GM18499 (cell line): ENCODE measurements at regions not wholly inside any gene's neighbourhood (a gene's known extent, or its start where the extent isn't known, plus 50 kb on each side); places are given as distances from the start of the nearest gene placed in this dataset.

Experiments
- ATAC-seq: cut with Tn5 transposase; IDR thresholded peaks from one replicate; pipeline ENCODE4 v1.9.1; 2021; ENCODE audit warnings: moderate number of reproducible peaks; ENCODE audit not compliant: insufficient read depth, unreplicated experiment

GRCh38 chr15:69945729-69946128 is 152.0 kb downstream of the TLE3 start:
- ATAC-seq, result no peak

DNA sequence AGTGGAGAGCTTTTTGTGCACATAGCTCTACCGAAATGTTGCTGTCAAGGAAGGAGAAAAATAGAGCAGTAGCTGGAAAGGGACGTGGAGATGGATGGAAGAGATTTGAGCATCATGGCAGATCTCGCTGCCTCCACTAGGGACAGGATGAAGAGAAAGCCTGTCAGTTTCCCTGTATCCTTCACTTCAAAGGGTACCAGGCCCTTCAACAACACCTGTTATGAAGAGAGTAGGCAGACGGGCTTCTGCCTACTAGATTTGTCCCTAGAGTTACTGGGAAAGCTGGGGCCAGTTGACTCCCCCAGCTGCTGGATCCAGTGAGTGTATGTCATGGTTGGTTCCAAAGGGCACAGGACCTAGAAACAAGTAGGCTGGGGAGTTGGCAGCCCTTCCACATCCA is 150.8 kb downstream of the TLE3 start:
- ATAC-seq, result no peak

- ATAC-seq, result no peak
Observed at GRCh38 chr15:69947394-69947793, 150.3 kb downstream of the TLE3 start.

GRCh38 chr15:69949485-69949884 is 148.2 kb downstream of the TLE3 start:
- ATAC-seq, result no peak

DNA sequence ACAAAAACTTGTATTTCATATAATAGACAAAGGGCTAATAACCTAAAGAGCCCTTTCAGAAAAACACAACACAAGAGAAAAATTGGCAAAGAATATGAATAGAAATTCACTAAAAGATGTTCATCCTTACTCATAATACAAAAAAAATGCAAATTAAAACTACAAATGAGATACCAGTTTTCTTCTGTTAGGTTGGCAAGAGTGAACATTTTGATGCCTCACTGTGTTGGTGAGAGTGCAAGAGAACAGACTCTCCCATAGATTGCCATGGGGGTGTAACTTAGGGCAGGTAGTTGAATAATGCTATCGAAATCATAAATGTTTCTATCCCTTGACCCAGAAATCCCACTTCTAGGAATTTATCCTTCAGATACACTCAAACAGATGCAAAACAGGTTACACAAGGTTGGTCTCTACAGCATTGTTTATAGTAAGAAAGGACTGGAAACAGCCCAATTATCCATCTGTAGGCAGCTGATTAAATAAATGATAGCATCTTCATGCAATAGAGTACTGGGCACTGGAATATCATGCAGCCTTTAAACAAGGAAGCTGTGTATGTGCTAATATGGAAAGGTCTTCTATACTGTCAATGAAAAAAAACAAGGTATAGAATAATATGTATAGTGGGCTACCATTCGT is 146.3 kb downstream of the TLE3 start:
- no peak for ATAC-seq

- ATAC-seq, result no peak
Observed at GRCh38 chr15:69951898-69952555, 145.7 kb downstream of the TLE3 start.

- ATAC-seq, result no peak
Observed at GRCh38 chr15:69953051-69953450, 144.7 kb downstream of the TLE3 start.

DNA sequence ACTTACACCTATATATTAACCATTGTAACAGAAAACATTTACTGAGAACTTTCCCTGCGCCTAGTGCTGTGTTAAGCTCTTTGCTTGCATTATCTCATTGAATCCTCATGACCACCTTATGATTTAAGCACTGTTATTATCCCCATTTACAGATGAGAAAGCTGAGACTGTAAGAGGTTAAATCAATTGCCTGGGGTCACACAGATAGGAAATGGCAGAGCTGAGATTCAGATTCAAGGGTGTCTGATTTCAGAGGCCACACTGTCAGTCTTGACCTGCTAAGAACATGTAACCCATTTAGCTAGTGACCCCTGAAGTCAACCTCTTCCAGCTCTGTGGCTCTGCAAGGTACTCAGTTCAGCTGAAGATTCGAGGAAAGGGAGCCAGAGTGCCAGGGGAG is 143.9 kb downstream of the TLE3 start:
- no peak for ATAC-seq

DNA sequence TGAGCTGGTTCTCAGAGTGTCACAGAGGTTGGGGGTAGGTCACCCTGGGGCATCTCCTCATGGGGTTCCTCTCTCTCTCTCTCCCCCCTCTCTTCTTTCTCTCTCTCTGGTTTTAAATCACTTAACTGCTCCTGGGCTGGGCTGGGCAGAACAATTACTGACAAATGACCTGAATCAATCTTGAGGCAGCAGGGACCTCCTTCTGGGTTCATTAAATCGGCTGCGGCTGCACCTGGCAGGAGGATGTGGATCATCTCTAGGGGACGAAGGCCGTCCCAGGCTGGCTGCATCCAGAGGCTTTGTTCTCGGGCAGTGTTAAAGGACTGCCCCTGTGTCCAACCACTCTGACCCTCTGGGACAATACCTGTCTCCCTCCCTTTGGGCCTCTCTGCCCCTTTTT is 143.1 kb downstream of the TLE3 start:
- ATAC-seq, result no peak

DNA sequence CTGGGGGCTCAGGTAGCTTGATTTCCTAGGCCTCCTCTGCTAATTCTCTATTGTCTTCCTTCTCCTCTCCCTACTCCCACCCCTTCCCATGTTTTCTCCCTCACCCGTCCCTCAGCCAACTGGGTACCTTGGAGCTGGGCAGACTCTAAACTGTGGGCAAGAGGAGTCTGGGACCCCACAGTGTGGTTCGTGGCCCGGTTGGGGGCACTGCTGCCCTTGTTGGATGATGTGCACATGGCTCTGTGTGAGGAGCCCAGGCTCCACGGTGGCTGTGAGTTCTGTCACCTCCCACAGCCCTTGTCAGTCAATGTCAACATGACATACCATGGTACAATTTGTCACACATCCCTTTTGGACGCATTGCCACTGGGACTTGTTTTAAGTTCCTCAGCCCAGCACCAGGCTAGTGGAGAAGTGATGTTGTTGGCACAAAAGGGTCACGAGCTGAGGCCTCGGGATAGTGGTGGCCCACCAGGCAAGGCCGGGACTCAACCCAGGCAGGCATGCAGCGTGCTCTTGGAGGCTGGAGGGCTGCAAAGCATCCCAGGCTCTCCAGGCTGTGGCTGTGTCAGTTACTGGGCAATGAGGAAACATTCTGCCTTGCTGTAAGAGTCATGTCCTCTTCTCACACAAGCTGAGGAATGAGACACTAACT is 142.3 kb downstream of the TLE3 start:
- ATAC-seq, result no peak

GRCh38 chr15:69956417-69956816 is 141.3 kb downstream of the TLE3 start:
- ATAC-seq, result no peak

DNA sequence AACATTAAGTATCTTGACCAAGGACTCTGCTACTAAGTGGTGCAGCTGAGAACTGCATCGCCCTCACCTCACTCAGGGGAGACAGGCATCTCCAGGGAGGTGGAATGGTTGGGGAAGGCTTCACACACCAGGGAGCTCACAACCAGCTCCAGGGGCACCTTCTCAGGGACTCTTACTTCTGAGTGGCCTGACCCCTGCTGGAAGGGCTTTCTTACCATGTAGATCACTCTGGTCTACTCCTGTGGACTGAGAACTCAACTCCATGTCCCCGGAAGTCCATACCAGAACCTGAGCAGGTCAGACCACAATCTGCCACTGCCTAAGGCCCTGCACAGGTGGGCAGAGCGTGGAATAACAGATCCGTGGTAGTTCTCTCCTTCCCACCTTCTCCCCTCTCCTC is 140.5 kb downstream of the TLE3 start:
- no peak for ATAC-seq

GRCh38 chr15:69958496-69959084 is 139.1 kb downstream of the TLE3 start:
- no peak for ATAC-seq

- no peak for ATAC-seq
Observed at GRCh38 chr15:69962561-69962960, 135.2 kb downstream of the TLE3 start.

DNA sequence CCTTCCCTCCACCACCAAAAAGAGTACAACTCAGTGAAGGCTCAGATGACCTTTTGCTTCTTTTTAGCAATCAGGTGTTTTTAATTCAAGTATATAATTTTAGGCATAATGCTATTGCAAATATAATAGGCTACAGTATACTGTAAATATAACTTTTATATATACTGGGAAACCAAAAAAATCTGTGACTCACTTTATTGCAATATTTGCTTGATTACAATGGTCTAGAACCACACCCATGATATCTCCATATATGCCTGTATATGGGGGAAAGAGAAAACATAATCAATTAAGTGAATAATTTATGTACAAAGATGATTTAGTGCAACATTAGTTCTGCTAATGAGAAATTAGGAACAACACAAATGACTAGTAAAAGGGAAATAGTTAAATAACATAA is 134.3 kb downstream of the TLE3 start:
- no peak for ATAC-seq

GRCh38 chr15:69971771-69972170 is 125.9 kb downstream of the TLE3 start:
- ATAC-seq, result no peak

- ATAC-seq, result no peak
Observed at GRCh38 chr15:69972436-69972835, 125.3 kb downstream of the TLE3 start.

DNA sequence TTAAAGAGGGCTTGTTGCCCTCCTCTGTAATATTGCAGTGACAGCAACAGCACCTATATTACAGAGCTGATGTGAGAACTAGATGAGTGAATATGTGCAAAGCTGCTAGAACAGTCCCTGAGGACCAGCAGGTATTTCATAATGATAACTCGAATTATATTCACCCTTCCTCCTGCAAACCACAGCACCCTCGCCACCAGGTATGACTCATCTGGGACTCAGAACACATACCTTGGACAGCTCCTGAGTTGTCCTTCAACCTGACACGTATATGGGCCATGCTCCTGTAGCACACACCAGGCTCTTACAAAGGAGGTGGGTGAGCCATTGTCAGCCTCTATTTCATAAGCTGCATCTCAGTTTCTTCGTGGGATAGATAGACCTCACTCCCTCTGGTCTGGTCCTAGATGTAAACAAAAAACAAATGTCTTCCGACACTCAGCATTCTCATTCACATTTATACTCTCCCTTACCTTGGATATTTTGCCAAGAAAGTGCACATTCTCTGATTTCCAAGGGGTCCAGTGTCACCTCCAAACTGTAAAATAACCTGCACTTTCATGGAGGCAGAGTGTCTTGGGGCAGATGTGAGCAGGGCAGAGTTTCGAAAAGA is 124.5 kb downstream of the TLE3 start:
- ATAC-seq, result no peak

- no peak for ATAC-seq
Observed at GRCh38 chr15:69973880-69974279, 123.8 kb downstream of the TLE3 start.

GRCh38 chr15:69974321-69974720 is 123.4 kb downstream of the TLE3 start:
- ATAC-seq, result no peak

DNA sequence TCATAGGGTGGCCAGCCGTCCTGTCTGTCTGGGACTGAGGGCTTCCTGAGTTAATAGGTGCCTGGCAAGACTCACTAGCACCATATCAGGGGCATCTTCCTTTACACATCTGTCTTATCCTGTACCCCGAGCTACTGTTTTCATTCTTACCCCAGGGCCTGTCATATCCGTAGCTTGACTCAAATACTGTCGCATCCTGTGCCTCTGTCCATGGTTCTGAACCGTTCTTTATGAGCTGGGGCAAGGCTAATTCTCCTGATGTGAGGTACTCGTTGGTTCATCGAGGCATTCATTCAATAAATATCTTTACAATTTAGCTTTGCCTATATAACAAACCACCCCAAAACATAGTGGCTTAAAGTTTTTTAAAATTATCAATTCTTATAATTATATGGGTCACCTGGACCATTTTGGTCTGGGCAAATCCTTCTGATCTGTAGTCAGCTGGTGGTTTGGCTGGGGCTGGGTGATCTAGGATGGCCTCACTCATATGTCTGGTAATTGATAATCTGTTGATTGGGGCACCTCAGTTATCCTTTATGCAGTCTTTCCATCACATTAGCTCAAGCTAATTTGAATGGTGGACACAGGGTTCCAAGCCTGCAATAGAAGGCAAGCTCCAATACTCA is 121.2 kb downstream of the TLE3 start:
- no peak for ATAC-seq
